RWPE1 (cell line): ENCODE measurements at regions not wholly inside any gene's neighbourhood (a gene's known extent, or its start where the extent isn't known, plus 50 kb on each side); places are given as distances from the start of the nearest gene placed in this dataset.
A peak's percentile ranks its signal among the peaks of the same experiment; 100 is the strongest.

ENCODE experiments used
- CTCF ChIA-PET: fragments of 350-600 bp; sonication (Branson Sonifier 250); formaldehyde crosslinking; extraction: SDS; loops from one replicate; lab custom pipeline; 2021; lab: Yijun Ruan, JAX
- POLR2A ChIA-PET: fragments of 400-600 bp; formaldehyde crosslinking; extraction: SDS; loops from one replicate; lab custom pipeline; 2020; ENCODE audit warnings: antibody characterized with exemption; ENCODE audit not compliant: low non-redundant PET; lab: Yijun Ruan, JAX
- DNase-seq: peaks from one replicate; pipeline ENCODE4 v3.0.0; 2012; ENCODE audit warnings: low spot score
- H3K27ac ChIP-seq: fragments of 450-650 bp; 2 replicates; pipeline ENCODE4 v1.5.1; 2017
- CTCF ChIP-seq: fragments of 450-650 bp; conservative IDR thresholded peaks from 2 replicates; pipeline ENCODE4 v1.5.1; 2017; ENCODE audit warnings: low read depth, mild to moderate bottlenecking

GRCh38 chr16:64130140-64130539 is 991.7 kb downstream of the CDH11 start:
- CTCF ChIA-PET = no interaction called here
- POLR2A ChIA-PET = no interaction called here
- DNase-seq = no peak
- TF ChIP-seq CTCF = no peak
- H3K27ac ChIP-seq = no peak overlapping the region

- ChIA-PET CTCF (no interaction called here), POLR2A (no interaction called here)
- no peak for DNase-seq
- TF ChIP-seq CTCF = no peak
- no peak overlapping the region for H3K27ac ChIP-seq
Observed at GRCh38 chr16:64122177-64122576, 999.7 kb downstream of the CDH11 start.

- TF ChIP-seq CTCF = no peak
- POLR2A ChIA-PET = no interaction called here
- CTCF ChIA-PET = no interaction called here
- H3K27ac ChIP-seq = no peak overlapping the region
- DNase-seq = peak; percentile 5
Observed at GRCh38 chr16:64121473-64121872, 1000.4 kb downstream of the CDH11 start.

- H3K27ac ChIP-seq = no peak overlapping the region
- TF ChIP-seq CTCF = no peak
- ChIA-PET POLR2A (no interaction called here), CTCF (no interaction called here)
- no peak for DNase-seq
Observed at GRCh38 chr16:64116151-64116550, 1005.7 kb downstream of the CDH11 start.

GRCh38 chr16:64109241-64109640 is 1012.6 kb downstream of the CDH11 start:
- no peak for TF ChIP-seq CTCF
- H3K27ac ChIP-seq = no peak overlapping the region
- DNase-seq = no peak
- ChIA-PET CTCF (no interaction called here), POLR2A (no interaction called here)

GRCh38 chr16:64102654-64103053 is 1019.2 kb downstream of the CDH11 start:
- DNase-seq = no peak
- ChIA-PET POLR2A (no interaction called here), CTCF (no interaction called here)
- no peak overlapping the region for H3K27ac ChIP-seq
- no peak for TF ChIP-seq CTCF

- CTCF ChIA-PET = no interaction called here
- DNase-seq = no peak
- H3K27ac ChIP-seq = no peak overlapping the region
- TF ChIP-seq CTCF = no peak
- POLR2A ChIA-PET = no interaction called here
Observed at GRCh38 chr16:64098451-64098850, 1023.4 kb downstream of the CDH11 start.
